Thoracic aorta (tissue), 2 donors: ENCODE measurements at regions not wholly inside any gene's neighbourhood (a gene's known extent, or its start where the extent isn't known, plus 50 kb on each side); places are given as distances from the start of the nearest gene placed in this dataset.

Source experiments
- ATAC-seq: fragments of 150-250 bp; one replicate; pipeline ENCODE4 v1.8.0; 2017; ENCODE audit warnings: low read depth; ENCODE audit not compliant: insufficient number of reproducible peaks, low FRiP score
- DNase-seq: peaks from one replicate; pipeline ENCODE4 v3.0.0-alpha.2; 2020; ENCODE audit warnings: low spot score
- H3K27ac ChIP-seq, 2 donors: fragments of 200-600 bp; sonication (generic); 1 replicate in 1 of 2; 2 replicates in 1 of 2; pipeline ENCODE4 v1.5.1; 2016; ENCODE audit warnings: mild to moderate bottlenecking in 2 of 2, moderate library complexity in 2 of 2
- H3K27me3 ChIP-seq: fragments of 200-600 bp; sonication (generic); replicated peaks from 2 replicates; pipeline ENCODE4 v1.6.0; 2016; ENCODE audit warnings: mild to moderate bottlenecking; ENCODE audit not compliant: insufficient read depth
- H3K36me3 ChIP-seq: fragments of 200-600 bp; sonication (generic); one replicate; pipeline ENCODE4 v1.5.1; 2016
- H3K4me1 ChIP-seq, 2 donors: fragments of 200-600 bp; sonication (generic); 1 replicate in 1 of 2; 2 replicates in 1 of 2; pipeline versions ENCODE4 v1.5.1 to v1.6.0; 2016; ENCODE audit warnings: low read depth in 2 of 2, mild to moderate bottlenecking in 1 of 2; ENCODE audit not compliant: control insufficient read depth in 1 of 2
- H3K4me3 ChIP-seq: fragments of 200-600 bp; sonication (generic); 2 replicates; pipeline ENCODE4 v1.5.1; 2016; ENCODE audit warnings: mild to moderate bottlenecking
- H3K9me3 ChIP-seq: fragments of 200-600 bp; sonication (generic); 2 replicates; pipeline ENCODE4 v1.5.1; 2016
- CTCF ChIP-seq: fragments of 200-600 bp; sonication (generic); IDR thresholded peaks from one replicate; pipeline ENCODE4 v1.5.1; 2019; ENCODE audit warnings: antibody characterized with exemption

DNA sequence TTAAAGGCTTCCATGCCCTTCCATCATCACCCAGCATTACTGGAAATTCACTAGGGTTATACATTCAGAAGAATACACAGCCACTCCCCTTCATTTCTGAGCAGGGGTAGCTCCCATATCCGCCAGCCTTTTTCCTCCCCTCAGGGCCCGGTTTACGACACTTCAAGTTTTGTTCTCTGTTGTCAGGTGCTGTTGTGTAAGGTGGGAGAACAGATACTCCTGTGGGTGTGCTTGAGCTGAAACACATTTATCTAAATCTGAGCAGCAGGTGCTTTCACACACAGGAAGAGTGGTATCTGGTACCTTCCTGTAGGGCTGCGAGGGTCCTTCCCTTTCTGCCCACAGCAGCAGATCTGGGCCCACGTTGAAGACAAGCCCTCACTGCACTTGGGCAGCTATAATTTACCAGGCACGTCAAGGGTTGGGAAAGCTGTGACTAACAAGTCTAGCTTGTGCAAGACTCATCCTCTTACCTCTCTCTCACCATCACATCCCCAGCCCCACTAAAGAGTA lies 215.8 kb upstream of the RREB1 start:
- no peaks in the 10 kb centered on the region for H3K36me3 ChIP-seq
- no peak for DNase-seq
- H3K27me3 ChIP-seq: no peaks in the 10 kb centered on the region
- H3K4me3 ChIP-seq: no peak overlapping the region
- ATAC-seq: peak; percentile 45
- no peak for TF ChIP-seq CTCF
- peaks cover 0 to 3% of the 10 kb centered on the region in 2 donors for H3K4me1 ChIP-seq
- no peaks in the 10 kb centered on the region for H3K9me3 ChIP-seq
- no peak overlapping the region for H3K27ac ChIP-seq

DNA sequence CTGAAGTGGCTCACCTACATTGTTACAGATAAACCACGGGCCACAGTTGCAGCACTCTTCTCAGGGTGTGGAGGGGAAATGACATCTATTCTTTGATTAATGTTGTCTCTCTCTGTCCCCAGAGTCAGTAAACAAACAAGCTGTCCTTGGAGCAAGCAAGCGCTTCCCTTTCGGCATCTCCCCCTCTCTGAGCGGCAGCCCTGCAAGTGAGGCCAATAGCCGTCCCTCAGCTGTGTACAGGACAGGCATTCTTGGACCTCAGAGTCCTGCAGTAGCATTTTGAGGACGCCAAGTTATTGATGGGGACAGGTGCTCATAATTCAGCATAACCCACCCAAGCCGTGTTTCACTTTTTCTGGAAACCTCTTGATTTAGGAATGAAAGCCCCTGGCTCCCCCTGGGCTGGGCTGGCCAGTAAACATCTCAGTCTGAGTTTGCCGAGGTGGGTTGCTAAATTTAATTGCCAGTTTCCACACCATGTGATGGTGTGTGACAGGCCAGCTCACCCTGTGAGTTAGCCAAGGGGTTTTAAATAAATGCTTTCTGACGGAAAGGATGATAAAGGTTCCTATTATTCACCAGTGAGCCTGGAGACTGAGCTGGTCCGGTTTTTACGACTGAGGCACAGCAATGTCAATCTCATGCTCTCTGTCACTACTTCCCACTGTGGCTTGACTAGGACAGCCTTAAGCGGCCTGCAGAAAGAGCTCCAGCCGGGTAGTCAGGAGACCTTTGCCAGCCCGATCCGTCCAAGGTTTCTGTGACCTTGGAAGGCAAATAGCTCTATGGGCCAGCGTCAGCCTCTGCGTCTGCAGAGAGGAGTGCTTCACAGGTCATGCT lies 214.8 kb upstream of the RREB1 start:
- Histone ChIP-seq H3K36me3 (no peaks in the 10 kb centered on the region), H3K9me3 (no peaks in the 10 kb centered on the region), H3K27me3 (no peaks in the 10 kb centered on the region), H3K4me1 (peaks cover 0 to 3% of the 10 kb centered on the region in 2 donors), H3K27ac (no peak overlapping the region), H3K4me3 (no peak overlapping the region)
- DNase-seq: no peak
- TF ChIP-seq CTCF: no peak
- ATAC-seq: no peak

DNA sequence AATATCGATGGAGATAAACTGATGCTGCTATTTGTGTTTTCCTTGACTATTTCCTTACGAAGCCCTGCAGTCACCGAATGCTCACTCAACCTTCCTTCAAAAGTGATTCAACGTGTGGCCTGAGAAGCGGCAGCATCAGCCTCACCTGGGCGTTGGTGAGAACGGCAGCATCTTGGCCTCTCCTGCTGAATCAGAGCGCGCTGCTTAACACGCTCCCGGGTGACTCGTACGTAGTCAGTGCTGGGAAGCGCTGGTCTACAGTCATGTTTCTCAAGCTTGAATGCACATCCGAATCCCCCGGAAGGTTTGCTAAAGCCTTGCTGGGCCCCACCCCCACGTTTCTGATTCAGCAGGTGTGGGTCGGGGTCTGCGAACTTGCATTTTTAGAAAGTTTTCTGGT lies 214.1 kb upstream of the RREB1 start:
- H3K4me1 ChIP-seq: peaks cover 0 to 3% of the 10 kb centered on the region in 2 donors
- DNase-seq (no peak), ATAC-seq (no peak)
- TF ChIP-seq CTCF: no peak
- no peaks in the 10 kb centered on the region for H3K36me3 ChIP-seq
- no peak overlapping the region for H3K4me3 ChIP-seq
- no peaks in the 10 kb centered on the region for H3K27me3 ChIP-seq
- no peaks in the 10 kb centered on the region for H3K9me3 ChIP-seq
- H3K27ac ChIP-seq: no peak overlapping the region

GRCh38 chr6:6895929-6896328 lies 211.8 kb upstream of the RREB1 start:
- no peak for TF ChIP-seq CTCF
- Histone ChIP-seq H3K9me3 (no peaks in the 10 kb centered on the region), H3K4me3 (no peak overlapping the region), H3K4me1 (no peaks in the 10 kb centered on the region), H3K27ac (no peak overlapping the region), H3K36me3 (no peaks in the 10 kb centered on the region), H3K27me3 (no peaks in the 10 kb centered on the region)
- ATAC-seq (no peak), DNase-seq (no peak)

GRCh38 chr6:6897140-6897539 lies 210.6 kb upstream of the RREB1 start:
- DNase-seq (no peak), ATAC-seq (no peak)
- Histone ChIP-seq H3K36me3 (no peaks in the 10 kb centered on the region), H3K27ac (no peak overlapping the region), H3K27me3 (no peaks in the 10 kb centered on the region), H3K9me3 (no peaks in the 10 kb centered on the region), H3K4me1 (no peaks in the 10 kb centered on the region), H3K4me3 (no peak overlapping the region)
- no peak for TF ChIP-seq CTCF
